H9 (cell line): ENCODE measurements at regions not wholly inside any gene's neighbourhood (a gene's known extent, or its start where the extent isn't known, plus 50 kb on each side); places are given as distances from the start of the nearest gene placed in this dataset.

Source experiments
- DNase-seq: peaks from one replicate; pipeline ENCODE4 v3.0.0-alpha.2; 2017
- H2AFZ ChIP-seq: one replicate; pipeline ENCODE4 v1.6.1; 2013; ENCODE audit warnings: mild to moderate bottlenecking, low read length, control low read depth, moderate library complexity
- H2AK5ac ChIP-seq: 2 replicates; pipeline ENCODE4 v1.6.1; 2013; ENCODE audit warnings: low read length, control low read depth, mixed read lengths; ENCODE audit not compliant: insufficient read length
- H2BK120ac ChIP-seq: one replicate; pipeline ENCODE4 v1.6.1; 2013; ENCODE audit warnings: low read depth, mild to moderate bottlenecking, low read length, control low read depth, inconsistent platforms; ENCODE audit not compliant: poor library complexity, severe bottlenecking
- H2BK12ac ChIP-seq: 2 replicates; pipeline ENCODE4 v1.6.1; 2013; ENCODE audit warnings: low read length, control low read depth, mixed read lengths, low read depth; ENCODE audit not compliant: insufficient read length
- H2BK15ac ChIP-seq: 2 replicates; pipeline ENCODE4 v1.6.1; 2013; ENCODE audit warnings: low read depth, low read length, control low read depth
- H2BK20ac ChIP-seq: one replicate; pipeline ENCODE4 v1.6.1; 2013; ENCODE audit warnings: low read depth, mild to moderate bottlenecking, low read length, control low read depth, inconsistent platforms; ENCODE audit not compliant: poor library complexity, severe bottlenecking
- H2BK5ac ChIP-seq: 2 replicates; pipeline ENCODE4 v1.6.1; 2013; ENCODE audit warnings: low read length, control low read depth, mixed read lengths; ENCODE audit not compliant: insufficient read length
- H3K14ac ChIP-seq: 2 replicates; pipeline ENCODE4 v1.6.1; 2013; ENCODE audit warnings: low read length, control low read depth; ENCODE audit not compliant: insufficient read depth
- H3K18ac ChIP-seq: 2 replicates; pipeline ENCODE4 v1.6.1; 2013; ENCODE audit warnings: low read depth, mild to moderate bottlenecking, mixed read lengths, low read length, control low read depth; ENCODE audit not compliant: insufficient read length
- H3K23ac ChIP-seq: 2 replicates; pipeline ENCODE4 v1.6.1; 2013; ENCODE audit warnings: low read length, control low read depth, mixed read lengths, low read depth; ENCODE audit not compliant: insufficient read length
- H3K23me2 ChIP-seq: 2 replicates; pipeline ENCODE4 v1.6.1; 2013; ENCODE audit warnings: low read depth, mild to moderate bottlenecking, mixed read lengths, low read length, control low read depth; ENCODE audit not compliant: insufficient read length, poor library complexity, severe bottlenecking
- H3K27ac ChIP-seq: 2 replicates; pipeline ENCODE4 v1.5.1; 2013; ENCODE audit warnings: low read length, control low read depth, mixed read lengths, low read depth; ENCODE audit not compliant: insufficient read length
- H3K27me3 ChIP-seq: 2 replicates; pipeline ENCODE4 v1.6.1; 2013; ENCODE audit warnings: low read length, control low read depth, inconsistent platforms; ENCODE audit not compliant: insufficient read depth
- H3K4ac ChIP-seq: 2 replicates; pipeline ENCODE4 v1.6.1; 2013; ENCODE audit warnings: low read depth, mild to moderate bottlenecking, control low read depth, inconsistent platforms, low read length, moderate library complexity
- H3K4me1 ChIP-seq: 2 replicates; pipeline ENCODE4 v1.6.1; 2013; ENCODE audit warnings: low read length, control low read depth, inconsistent platforms; ENCODE audit not compliant: insufficient read depth
- H3K4me2 ChIP-seq: 2 replicates; pipeline ENCODE4 v1.6.1; 2013; ENCODE audit warnings: low read length, control low read depth, mixed read lengths; ENCODE audit not compliant: insufficient read length, insufficient read depth
- H3K56ac ChIP-seq: 2 replicates; pipeline ENCODE4 v1.6.1; 2013; ENCODE audit warnings: low read depth, mild to moderate bottlenecking, mixed read lengths, low read length, control low read depth; ENCODE audit not compliant: insufficient read length
- H3K79me1 ChIP-seq: 2 replicates; pipeline ENCODE4 v1.6.1; 2013; ENCODE audit warnings: low read depth, mild to moderate bottlenecking, moderate library complexity, low read length, control low read depth, inconsistent platforms; ENCODE audit not compliant: insufficient read depth, poor library complexity, severe bottlenecking
- H3K79me2 ChIP-seq: 2 replicates; pipeline ENCODE4 v1.6.1; 2013; ENCODE audit warnings: low read length, control low read depth, inconsistent platforms; ENCODE audit not compliant: insufficient read depth
- H3K9ac ChIP-seq: 2 replicates; pipeline ENCODE4 v1.6.1; 2013; ENCODE audit warnings: low read length, control low read depth, mixed read lengths; ENCODE audit not compliant: insufficient read length; ENCODE audit errors: extremely low read depth
- H3K9me3 ChIP-seq: one replicate; pipeline ENCODE4 v1.6.1; 2013; ENCODE audit warnings: low read depth, low read length, inconsistent platforms; ENCODE audit not compliant: control insufficient read depth
- H3T11ph ChIP-seq: one replicate; pipeline ENCODE4 v1.6.1; 2013; ENCODE audit warnings: mild to moderate bottlenecking, low read length, control low read depth, inconsistent platforms
- H4K20me1 ChIP-seq: one replicate; pipeline ENCODE4 v1.6.1; 2013; ENCODE audit not compliant: control insufficient read depth, insufficient read length, insufficient read depth
- H4K5ac ChIP-seq: 2 replicates; pipeline ENCODE4 v1.6.1; 2013; ENCODE audit warnings: low read depth, mild to moderate bottlenecking, mixed read lengths, low read length, control low read depth; ENCODE audit not compliant: insufficient read length
- H4K8ac ChIP-seq: replicated peaks from 2 replicates; pipeline ENCODE4 v1.6.1; 2013; ENCODE audit warnings: low read length, control low read depth, mixed read lengths, low read depth; ENCODE audit not compliant: insufficient read length
- H4K91ac ChIP-seq: 2 replicates; pipeline ENCODE4 v1.6.1; 2013; ENCODE audit warnings: low read depth, mild to moderate bottlenecking, moderate library complexity, mixed read lengths, low read length, control low read depth; ENCODE audit not compliant: insufficient read length
- H3K27ac Mint-ChIP-seq, 3 experiments: 2 replicates in 2 of 3; 3 replicates in 1 of 3; pipeline ENCODE4 v1.8.0; 2020 to 2021; ENCODE audit warnings: mixed read lengths in 3 of 3, mild to moderate bottlenecking in 1 of 3, moderate library complexity in 1 of 3
- H3K27me3 Mint-ChIP-seq: 2 replicates; pipeline ENCODE4 v1.8.0; 2021; ENCODE audit warnings: low read depth, mild to moderate bottlenecking, moderate library complexity, mixed read lengths
- H3K36me3 Mint-ChIP-seq, 3 experiments: 2 replicates in 2 of 3; 3 replicates in 1 of 3; pipeline ENCODE4 v1.8.0; 2020 to 2021; ENCODE audit warnings: low read depth in 3 of 3, mixed read lengths in 3 of 3; ENCODE audit not compliant: insufficient read depth in 1 of 3
- H3K4me1 Mint-ChIP-seq, 2 experiments: 2 replicates each; pipeline ENCODE4 v1.8.0; 2020; ENCODE audit warnings: mixed read lengths in 2 of 2
- H3K4me3 Mint-ChIP-seq, 2 experiments: 2 replicates in 1 of 2; 3 replicates in 1 of 2; pipeline ENCODE4 v1.8.0; 2020 to 2021; ENCODE audit warnings: mild to moderate bottlenecking in 2 of 2, mixed read lengths in 2 of 2, moderate library complexity in 1 of 2
- H3K9me3 Mint-ChIP-seq, 2 experiments: 2 replicates in 1 of 2; 3 replicates in 1 of 2; pipeline ENCODE4 v1.8.0; 2020; ENCODE audit warnings: mild to moderate bottlenecking in 2 of 2, mixed read lengths in 2 of 2, moderate library complexity in 1 of 2
- CTCF ChIP-seq: fragments of 200-600 bp; sonication (generic); conservative IDR thresholded peaks from 3 replicates; pipeline ENCODE4 v1.8.0; 2021; ENCODE audit warnings: antibody characterized with exemption, mild to moderate bottlenecking
- WGBS: extraction: QIAGEN DNeasy Blood & Tissue Kit; methylation state at CpG from one replicate; pipeline ENCODE4 v1.1.7; 2013; ENCODE audit warnings: missing lambda C conversion rate, low lambda C conversion rate, mixed read lengths; ENCODE audit not compliant: insufficient read length; ENCODE audit errors: extremely low coverage; 5-methylcytosine and 5-hydroxymethylcytosine counted together

- Histone ChIP-seq H2BK20ac (no peak overlapping the region), H3K18ac (no peak overlapping the region), H4K5ac (no peak overlapping the region), H3K14ac (no peak overlapping the region), H2BK120ac (no peak overlapping the region), H2BK5ac (no peak overlapping the region), H2AK5ac (no peak overlapping the region), H4K20me1 (no peaks in the 10 kb centered on the region), H3K79me2 (no peaks in the 10 kb centered on the region), H2BK12ac (no peak overlapping the region), H3K9ac (no peak overlapping the region), H3K27me3 (no peaks in the 10 kb centered on the region), H3K23ac (no peak overlapping the region), H3K4ac (no peak overlapping the region), H3K4me2 (no peak overlapping the region), H2AFZ (no peak overlapping the region), H3K56ac (no peak overlapping the region), H3K27ac (no peak overlapping the region), H3K9me3 (no peaks in the 10 kb centered on the region), H3K23me2 (no peaks in the 10 kb centered on the region), H4K8ac (no peak overlapping the region), H3T11ph (no peak overlapping the region), H3K4me1 (no peaks in the 10 kb centered on the region), H3K79me1 (no peaks in the 10 kb centered on the region), H4K91ac (no peak overlapping the region), H2BK15ac (no peak overlapping the region)
- no peak for DNase-seq
- Mint-ChIP-seq H3K9me3 (no peaks in the 10 kb centered on the region; a peak in 1 of 5 replicates), H3K27me3 (no peaks in the 10 kb centered on the region), H3K36me3 (no peaks in the 10 kb centered on the region), H3K4me1 (no peaks in the 10 kb centered on the region), H3K27ac (no peak overlapping the region), H3K4me3 (no peak overlapping the region)
- WGBS: no CpG with 5 or more reads among the region's 3 CpGs
- no peak for TF ChIP-seq CTCF
These were observed 543.5 kb downstream of the GABRG1 start for GRCh38 chr4:45580334-45580733.
